Hepatocyte (in vitro differentiated cells): ENCODE measurements at regions not wholly inside any gene's neighbourhood (a gene's known extent, or its start where the extent isn't known, plus 50 kb on each side); places are given as distances from the start of the nearest gene placed in this dataset.

Experiments used
- DNase-seq: peaks from one replicate; pipeline ENCODE4 v3.0.0-alpha.2; 2016; ENCODE audit warnings: low spot score
- H2AFZ ChIP-seq: fragments of 200-600 bp; sonication (generic); 2 replicates; pipeline ENCODE4 v1.6.0; 2016; ENCODE audit warnings: antibody characterized with exemption, mild to moderate bottlenecking
- H3K27ac ChIP-seq: fragments of 200-600 bp; sonication (generic); 2 replicates; pipeline ENCODE4 v1.5.1; 2016; ENCODE audit warnings: mild to moderate bottlenecking
- H3K27me3 ChIP-seq: fragments of 200-600 bp; sonication (generic); 2 replicates; pipeline ENCODE4 v1.6.1; 2016
- H3K36me3 ChIP-seq: fragments of 200-600 bp; sonication (generic); replicated peaks from 2 replicates; pipeline ENCODE4 v1.5.1; 2016; ENCODE audit warnings: low read depth; ENCODE audit not compliant: insufficient read depth
- H3K4me1 ChIP-seq: fragments of 200-600 bp; sonication (generic); 2 replicates; pipeline ENCODE4 v1.5.1; 2016; ENCODE audit warnings: mild to moderate bottlenecking, moderate library complexity; ENCODE audit not compliant: insufficient read depth
- H3K4me2 ChIP-seq: fragments of 200-600 bp; sonication (generic); 2 replicates; pipeline ENCODE4 v1.6.0; 2016
- H3K4me3 ChIP-seq: fragments of 200-600 bp; sonication (generic); 2 replicates; pipeline ENCODE4 v1.5.1; 2016; ENCODE audit warnings: mild to moderate bottlenecking
- H3K79me2 ChIP-seq: fragments of 200-600 bp; sonication (generic); 2 replicates; pipeline ENCODE4 v1.6.0; 2017; ENCODE audit warnings: mild to moderate bottlenecking
- H3K9me2 ChIP-seq: fragments of 200-600 bp; sonication (generic); replicated peaks from 2 replicates; pipeline ENCODE4 v1.6.0; 2017; ENCODE audit warnings: mild to moderate bottlenecking; ENCODE audit not compliant: insufficient read depth
- H3K9me3 ChIP-seq: fragments of 200-600 bp; sonication (generic); 2 replicates; pipeline ENCODE4 v1.5.1; 2016; ENCODE audit warnings: low read depth, mild to moderate bottlenecking
- H4K20me1 ChIP-seq: fragments of 200-600 bp; sonication (generic); 2 replicates; pipeline ENCODE4 v1.6.0; 2016; ENCODE audit warnings: mild to moderate bottlenecking; ENCODE audit not compliant: insufficient read depth, poor library complexity, severe bottlenecking
- EZH2 ChIP-seq: fragments of 200-600 bp; sonication (generic); IDR thresholded peaks from 2 replicates; pipeline ENCODE4 v1.6.1; 2016; ENCODE audit warnings: antibody characterized with exemption, mild to moderate bottlenecking, borderline replicate concordance
- EZH2phosphoT487 ChIP-seq: fragments of 200-600 bp; sonication (generic); IDR thresholded peaks from one replicate; pipeline ENCODE4 v1.6.1; 2018; ENCODE audit warnings: antibody characterized with exemption, mild to moderate bottlenecking, low read depth, moderate library complexity; ENCODE audit not compliant: unreplicated experiment, severe bottlenecking
- WGBS: methylation state at CpG from one replicate; pipeline ENCODE4 v1.1.6; 2016; ENCODE audit warnings: low lambda C conversion rate; ENCODE audit errors: missing lambda C conversion rate; 5-methylcytosine and 5-hydroxymethylcytosine counted together
- TF ChIP-seq, protein P1 (sequence below): fragments of 200-600 bp; sonication (generic); IDR thresholded peaks from 2 replicates; pipeline ENCODE4 v1.5.1; 2016; ENCODE audit warnings: antibody characterized with exemption, mild to moderate bottlenecking; ENCODE audit not compliant: poor library complexity

DNA sequence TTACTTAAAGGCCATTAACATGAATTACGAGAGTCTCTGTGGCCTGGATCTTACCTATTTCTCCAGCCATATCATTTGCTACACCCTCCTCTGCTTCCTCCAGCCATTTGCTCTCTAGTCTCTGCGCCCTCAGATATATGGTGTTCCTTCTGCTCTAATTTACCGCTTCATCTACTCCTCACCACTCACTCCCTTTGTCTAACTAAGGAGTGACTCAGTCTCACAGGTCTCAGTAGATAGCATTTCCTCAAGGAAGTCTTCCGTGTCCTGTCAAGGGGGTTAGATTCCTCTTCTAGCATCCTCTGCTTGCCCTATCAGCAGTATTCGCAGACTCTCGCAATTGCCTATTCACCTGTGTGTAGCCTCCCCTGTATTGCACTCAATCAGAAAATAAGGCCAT, 892.1 kb upstream of the INTU start:
- Histone ChIP-seq H2AFZ (no peak overlapping the region), H4K20me1 (no peaks in the 10 kb centered on the region), H3K9me2 (no peaks in the 10 kb centered on the region), H3K36me3 (no peaks in the 10 kb centered on the region), H3K9me3 (no peaks in the 10 kb centered on the region), H3K4me2 (no peak overlapping the region), H3K27me3 (no peaks in the 10 kb centered on the region), H3K27ac (no peak overlapping the region), H3K4me3 (no peak overlapping the region), H3K4me1 (no peaks in the 10 kb centered on the region), H3K79me2 (no peaks in the 10 kb centered on the region)
- no peak for DNase-seq
- WGBS = 97% methylated on average over 6 of the region's 6 CpGs
- TF ChIP-seq, protein P1, sequence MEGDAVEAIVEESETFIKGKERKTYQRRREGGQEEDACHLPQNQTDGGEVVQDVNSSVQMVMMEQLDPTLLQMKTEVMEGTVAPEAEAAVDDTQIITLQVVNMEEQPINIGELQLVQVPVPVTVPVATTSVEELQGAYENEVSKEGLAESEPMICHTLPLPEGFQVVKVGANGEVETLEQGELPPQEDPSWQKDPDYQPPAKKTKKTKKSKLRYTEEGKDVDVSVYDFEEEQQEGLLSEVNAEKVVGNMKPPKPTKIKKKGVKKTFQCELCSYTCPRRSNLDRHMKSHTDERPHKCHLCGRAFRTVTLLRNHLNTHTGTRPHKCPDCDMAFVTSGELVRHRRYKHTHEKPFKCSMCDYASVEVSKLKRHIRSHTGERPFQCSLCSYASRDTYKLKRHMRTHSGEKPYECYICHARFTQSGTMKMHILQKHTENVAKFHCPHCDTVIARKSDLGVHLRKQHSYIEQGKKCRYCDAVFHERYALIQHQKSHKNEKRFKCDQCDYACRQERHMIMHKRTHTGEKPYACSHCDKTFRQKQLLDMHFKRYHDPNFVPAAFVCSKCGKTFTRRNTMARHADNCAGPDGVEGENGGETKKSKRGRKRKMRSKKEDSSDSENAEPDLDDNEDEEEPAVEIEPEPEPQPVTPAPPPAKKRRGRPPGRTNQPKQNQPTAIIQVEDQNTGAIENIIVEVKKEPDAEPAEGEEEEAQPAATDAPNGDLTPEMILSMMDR = no peak
- TF ChIP-seq EZH2 (no peak), EZH2phosphoT487 (no peak)

DNA sequence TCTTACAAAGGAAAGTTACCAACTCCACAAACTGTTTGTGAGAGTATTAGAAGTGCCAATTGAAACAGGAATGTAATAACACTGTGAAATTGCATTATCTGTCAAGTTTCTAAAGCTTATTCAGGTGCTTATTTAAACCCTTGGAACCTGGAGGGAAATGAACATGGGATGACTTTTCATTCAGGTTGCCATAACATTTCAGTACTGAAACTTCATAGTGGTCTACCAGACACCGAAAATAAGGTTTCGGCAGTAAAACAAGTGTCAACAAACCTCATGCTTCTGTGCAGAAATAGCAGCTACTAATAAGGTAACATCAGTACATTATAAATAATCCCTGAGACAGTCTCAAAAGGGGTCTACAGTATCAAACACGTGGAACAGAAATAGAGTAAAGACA, 890.7 kb upstream of the INTU start:
- TF ChIP-seq EZH2phosphoT487 = no peak
- no peak for TF ChIP-seq EZH2
- TF ChIP-seq, protein P1 = no peak
- no peak overlapping the region for H3K4me2 ChIP-seq
- no peaks in the 10 kb centered on the region for H4K20me1 ChIP-seq
- no peaks in the 10 kb centered on the region for H3K4me1 ChIP-seq
- H3K27ac ChIP-seq = no peak overlapping the region
- no peaks in the 10 kb centered on the region for H3K9me3 ChIP-seq
- no peak overlapping the region for H3K4me3 ChIP-seq
- H3K27me3 ChIP-seq = no peaks in the 10 kb centered on the region
- no peak for DNase-seq
- H3K79me2 ChIP-seq = no peaks in the 10 kb centered on the region
- no peak overlapping the region for H2AFZ ChIP-seq
- no peaks in the 10 kb centered on the region for H3K36me3 ChIP-seq
- 94% methylated on average over 3 of the region's 3 CpGs for WGBS
- H3K9me2 ChIP-seq = no peaks in the 10 kb centered on the region

DNA sequence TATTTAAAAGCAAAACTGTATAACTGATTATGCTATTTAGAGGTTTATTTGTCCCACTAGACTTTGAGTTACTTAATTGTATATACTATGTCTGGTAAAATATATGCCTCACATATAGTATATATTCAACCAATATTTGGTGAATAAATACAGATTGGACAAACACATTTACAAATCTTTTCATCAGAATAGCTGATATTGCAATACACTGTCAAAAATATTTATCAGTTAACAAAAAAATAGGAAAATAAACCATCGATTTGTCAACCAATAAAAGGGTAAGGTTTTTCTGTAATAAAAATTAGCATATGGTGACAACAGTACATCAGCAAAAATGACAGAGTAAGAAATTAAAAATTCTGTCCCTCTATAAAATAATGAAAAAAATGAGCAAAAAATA, 889.9 kb upstream of the INTU start:
- no peaks in the 10 kb centered on the region for H3K36me3 ChIP-seq
- H3K4me1 ChIP-seq = no peaks in the 10 kb centered on the region
- 88% methylated on average over 1 of the region's 1 CpG for WGBS

DNA sequence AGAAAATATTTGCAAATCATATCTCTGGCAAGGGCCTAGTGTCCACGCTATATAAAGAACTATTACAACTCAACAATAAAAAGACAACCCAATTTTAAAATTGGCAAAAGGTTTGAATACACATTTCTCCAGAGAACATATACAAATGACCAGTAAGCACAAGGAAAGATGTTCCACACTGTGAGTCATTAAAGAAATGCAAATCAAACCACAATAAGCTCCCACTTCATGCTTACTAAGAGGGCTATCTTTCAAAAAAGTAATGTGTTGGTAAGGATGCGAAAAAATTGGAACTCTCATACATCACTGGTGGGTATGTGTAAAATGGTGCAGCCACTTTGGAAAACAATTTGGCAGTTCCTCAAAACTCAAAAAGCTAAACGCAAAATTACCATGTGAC, 884.0 kb upstream of the INTU start:
- no peaks in the 10 kb centered on the region for H3K79me2 ChIP-seq
- no peaks in the 10 kb centered on the region for H3K9me2 ChIP-seq
- no peaks in the 10 kb centered on the region for H3K36me3 ChIP-seq
- H4K20me1 ChIP-seq = no peaks in the 10 kb centered on the region
- no peak overlapping the region for H3K4me2 ChIP-seq
- no peak overlapping the region for H3K4me3 ChIP-seq
- H3K4me1 ChIP-seq = no peaks in the 10 kb centered on the region
- no peak for DNase-seq
- no peak for TF ChIP-seq EZH2
- WGBS = 85% methylated on average over 3 of the region's 3 CpGs
- no peak overlapping the region for H3K27ac ChIP-seq
- H2AFZ ChIP-seq = no peak overlapping the region
- no peaks in the 10 kb centered on the region for H3K27me3 ChIP-seq
- H3K9me3 ChIP-seq = no peaks in the 10 kb centered on the region

More for the DNA sequence above, 889.9 kb upstream of the INTU start:
- Histone ChIP-seq H3K27ac (no peak overlapping the region), H3K4me3 (no peak overlapping the region), H3K9me3 (no peaks in the 10 kb centered on the region), H2AFZ (no peak overlapping the region), H3K4me2 (no peak overlapping the region), H3K27me3 (no peaks in the 10 kb centered on the region), H3K9me2 (no peaks in the 10 kb centered on the region), H4K20me1 (no peaks in the 10 kb centered on the region), H3K79me2 (no peaks in the 10 kb centered on the region)
- TF ChIP-seq EZH2phosphoT487 (no peak), EZH2 (no peak)
- TF ChIP-seq, protein P1 = no peak
- no peak for DNase-seq
